Small intestine (tissue), 7 donors: ENCODE measurements at regions not wholly inside any gene's neighbourhood (a gene's known extent, or its start where the extent isn't known, plus 50 kb on each side); places are given as distances from the start of the nearest gene placed in this dataset.
"Not testable (repeated sequence)": the region's sequence is repeated elsewhere in the genome, so short reads cannot be mapped to it uniquely, and the experiment has no call there.

Experiments
- DNase-seq, 2 donors: peaks; one replicate each; pipeline versions ENCODE4 v3.0.0 to v3.0.0-alpha.2; 2013
- FAIRE-seq: peaks from 2 replicates; lab custom pipeline; 2012; peaks lifted over from hg19 to GRCh38; lab: Jason Lieb, UNC
- H3K27ac ChIP-seq, 3 donors: one replicate each; pipeline ENCODE4 v1.5.1; 2013; ENCODE audit warnings: low read length in 2 of 3, mild to moderate bottlenecking in 2 of 3, control low read depth in 1 of 3, inconsistent platforms in 1 of 3, low read depth in 1 of 3, moderate library complexity in 1 of 3
- H3K27me3 ChIP-seq, 3 donors: one replicate each; pipeline ENCODE4 v1.6.1; 2013; ENCODE audit warnings: low read length in 3 of 3, inconsistent platforms in 1 of 3; ENCODE audit not compliant: control insufficient read depth in 3 of 3, insufficient read depth in 3 of 3
- H3K36me3 ChIP-seq, 3 donors: one replicate each; pipeline ENCODE4 v1.6.1; 2013; ENCODE audit warnings: low read length in 3 of 3, inconsistent platforms in 1 of 3, low read depth in 1 of 3, mild to moderate bottlenecking in 1 of 3, moderate library complexity in 1 of 3; ENCODE audit not compliant: control insufficient read depth in 3 of 3, insufficient read depth in 2 of 3
- H3K4me1 ChIP-seq, 3 donors: one replicate each; pipeline ENCODE4 v1.6.1; 2013; ENCODE audit warnings: low read length in 2 of 3, inconsistent platforms in 1 of 3, low read depth in 1 of 3, mild to moderate bottlenecking in 1 of 3, moderate library complexity in 1 of 3; ENCODE audit not compliant: control insufficient read depth in 3 of 3, insufficient read depth in 2 of 3
- H3K4me3 ChIP-seq, 3 donors: one replicate each; pipeline ENCODE4 v1.5.1; 2013; ENCODE audit warnings: low read length in 3 of 3, control low read depth in 1 of 3, inconsistent platforms in 1 of 3, low read depth in 1 of 3, mild to moderate bottlenecking in 1 of 3, moderate library complexity in 1 of 3
- H3K9me3 ChIP-seq, 2 donors: one replicate each; pipeline ENCODE4 v1.6.1; 2013; ENCODE audit warnings: low read depth in 1 of 2, low read length in 1 of 2; ENCODE audit not compliant: control insufficient read depth in 2 of 2, insufficient read depth in 1 of 2
- WGBS, 3 donors: extraction: QIAGEN DNeasy Blood & Tissue Kit; methylation state at CpG; one replicate each; pipeline ENCODE4 v1.1.7; 2013; 5-methylcytosine and 5-hydroxymethylcytosine counted together
- donor health status: healthy with polysubstance abuse.
- donor health status: control.
- donor health status: control.
- donor health status: Bipolar disorder and iron deficiency.
- donor health status: healthy.

- FAIRE-seq, H3K4me1 ChIP-seq, H3K9me3 ChIP-seq, H3K27me3 ChIP-seq, H3K36me3 ChIP-seq, H3K4me3 ChIP-seq: not testable (repeated sequence)
- 32 to 61% (median 41%) methylated on average over 6 of the region's 6 CpGs for WGBS, 3 donors
- peak overlapping the region in 2 of 3 donors; percentile 27 to 47 for H3K27ac ChIP-seq
- DNase-seq: peak; percentile 93 to 96
Observed at GRCh38 chr2:131686164-131686893, 158.6 kb downstream of the CCDC74A start.

GRCh38 chr2:131686894-131687238 is 159.2 kb downstream of the CCDC74A start:
- not testable (repeated sequence) for H3K27me3 ChIP-seq, H3K9me3 ChIP-seq, H3K4me3 ChIP-seq, H3K4me1 ChIP-seq, H3K36me3 ChIP-seq, FAIRE-seq, H3K27ac ChIP-seq, DNase-seq

- not testable (repeated sequence) for FAIRE-seq, H3K4me3 ChIP-seq, H3K27me3 ChIP-seq, H3K9me3 ChIP-seq, H3K4me1 ChIP-seq, H3K27ac ChIP-seq, H3K36me3 ChIP-seq
- DNase-seq: peak in 1 of 2 donors; percentile 5
- WGBS, 3 donors: 95 to 100% (median 95%) methylated on average over 2 of the region's 2 CpGs
Observed at GRCh38 chr2:131689066-131689465, 161.4 kb downstream of the CCDC74A start.

- 63 to 87% (median 82%) methylated on average over 2 of the region's 2 CpGs for WGBS, 3 donors
- not testable (repeated sequence) for H3K9me3 ChIP-seq, H3K27ac ChIP-seq, H3K27me3 ChIP-seq, DNase-seq, H3K4me1 ChIP-seq, H3K36me3 ChIP-seq, H3K4me3 ChIP-seq, FAIRE-seq
Observed at GRCh38 chr2:131711268-131711667, 183.6 kb downstream of the CCDC74A start.

GRCh38 chr2:131717907-131718306 is 190.2 kb downstream of the CCDC74A start:
- H3K4me3 ChIP-seq, H3K36me3 ChIP-seq, H3K27ac ChIP-seq, H3K27me3 ChIP-seq, H3K4me1 ChIP-seq, H3K9me3 ChIP-seq, DNase-seq: not testable (repeated sequence)
- peak; percentile 41 for FAIRE-seq

- DNase-seq: peak; percentile 27 to 38
- H3K4me1 ChIP-seq, H3K27me3 ChIP-seq, H3K36me3 ChIP-seq, H3K4me3 ChIP-seq, H3K9me3 ChIP-seq, FAIRE-seq: not testable (repeated sequence)
- peak overlapping the region in 1 of 3 donors; percentile 77 for H3K27ac ChIP-seq
- WGBS, 3 donors: 15 to 44% (median 37%) methylated on average over 6 of the region's 6 CpGs
Observed at GRCh38 chr2:131721163-131721562, 193.5 kb downstream of the CCDC74A start.

- H3K9me3 ChIP-seq, H3K27me3 ChIP-seq, H3K36me3 ChIP-seq, H3K4me3 ChIP-seq, H3K4me1 ChIP-seq, FAIRE-seq: not testable (repeated sequence)
- H3K27ac ChIP-seq: peak overlapping the region in 1 of 3 donors; percentile 77
- 76 to 86% (median 80%) methylated on average over 2 of the region's 2 CpGs for WGBS, 3 donors
- peak; percentile 4 to 15 for DNase-seq
Observed at GRCh38 chr2:131722256-131722655, 194.6 kb downstream of the CCDC74A start.

GRCh38 chr2:131724019-131724418 is 196.3 kb downstream of the CCDC74A start:
- no peak overlapping the region for H3K27ac ChIP-seq

GRCh38 chr2:131728451-131728850 is 200.8 kb downstream of the CCDC74A start:
- H3K4me1 ChIP-seq, H3K9me3 ChIP-seq, H3K4me3 ChIP-seq, H3K27me3 ChIP-seq, DNase-seq, H3K36me3 ChIP-seq, H3K27ac ChIP-seq: not testable (repeated sequence)
- FAIRE-seq: peak; percentile 94

More at GRCh38 chr2:131724019-131724418, 196.3 kb downstream of the CCDC74A start:
- Histone ChIP-seq H3K36me3 (no peaks in the 10 kb centered on the region), H3K9me3 (no peaks in the 10 kb centered on the region), H3K4me1 (peaks cover 0 to 8% (median 0%) of the 10 kb centered on the region in 3 donors), H3K27me3 (no peaks in the 10 kb centered on the region), H3K4me3 (no peak overlapping the region)
- 68 to 91% (median 86%) methylated on average over 46 of the region's 46 CpGs for WGBS, 3 donors
- FAIRE-seq (no peak), DNase-seq (peak in 1 of 2 donors; percentile 5)
